ENCODE measurements at regions not wholly inside any gene's neighbourhood (a gene's known extent, or its start where the extent isn't known, plus 50 kb on each side); places are given as distances from the start of the nearest gene placed in this dataset.

- Histone ChIP-seq H3K27me3 (ENCODE audit: control insufficient read depth, insufficient read depth, low read length) (no peaks in the 10 kb centered on the region), H3K9me3 (ENCODE audit: control insufficient read depth, insufficient read depth, low read length) (peaks cover 4% of the 10 kb centered on the region), H3K27ac (ENCODE audit: low read depth, low read length) (no peak overlapping the region), H3K4me3 (ENCODE audit: low read depth, low read length) (no peak overlapping the region)
- DNase-seq (ENCODE audit: low read depth, low spot score) = no peak
- TF ChIP-seq CTCF (IDR thresholded peaks at IDR 0.05; ENCODE audit: low read depth, low read length) = no peak
- ChIA-PET CTCF (no interaction called here), POLR2A (no interaction called here)
These were observed 360.0 kb downstream of the OSTF1 start for GRCh38 chr9:75448281-75448680.

- DNase-seq (ENCODE audit: low read depth, low spot score) = no peak
- TF ChIP-seq CTCF (IDR thresholded peaks at IDR 0.05; ENCODE audit: low read depth, low read length) = no peak
- ChIA-PET POLR2A (no interaction called here), CTCF (no interaction called here)
- Histone ChIP-seq H3K4me3 (ENCODE audit: low read depth, low read length) (no peak overlapping the region), H3K27me3 (ENCODE audit: control insufficient read depth, insufficient read depth, low read length) (no peaks in the 10 kb centered on the region), H3K27ac (ENCODE audit: low read depth, low read length) (no peak overlapping the region), H3K9me3 (ENCODE audit: control insufficient read depth, insufficient read depth, low read length) (peaks cover 2% of the 10 kb centered on the region; the same call in 1 of the 2 replicates)
These were observed 360.6 kb downstream of the OSTF1 start for GRCh38 chr9:75448955-75449354.

- no peak overlapping the region for H3K27ac ChIP-seq (ENCODE audit: low read depth, low read length)
- ChIA-PET CTCF (no interaction called here), POLR2A (no interaction called here)
- peaks cover 5% of the 10 kb centered on the region; the same call in 1 of the 2 replicates for H3K9me3 ChIP-seq (ENCODE audit: control insufficient read depth, insufficient read depth, low read length)
- no peak for DNase-seq (ENCODE audit: low read depth, low spot score)
- TF ChIP-seq CTCF (IDR thresholded peaks at IDR 0.05; ENCODE audit: low read depth, low read length) = no peak
- H3K27me3 ChIP-seq (ENCODE audit: control insufficient read depth, insufficient read depth, low read length) = no peaks in the 10 kb centered on the region
- no peak overlapping the region for H3K4me3 ChIP-seq (ENCODE audit: low read depth, low read length)
These were observed 362.7 kb downstream of the OSTF1 start for GRCh38 chr9:75451045-75451444.

- Histone ChIP-seq H3K4me3 (ENCODE audit: low read depth, low read length) (no peak overlapping the region), H3K27ac (ENCODE audit: low read depth, low read length) (no peak overlapping the region), H3K9me3 (ENCODE audit: control insufficient read depth, insufficient read depth, low read length) (peaks cover 5% of the 10 kb centered on the region; the same call in 1 of the 2 replicates), H3K27me3 (ENCODE audit: control insufficient read depth, insufficient read depth, low read length) (no peaks in the 10 kb centered on the region)
- TF ChIP-seq CTCF (IDR thresholded peaks at IDR 0.05; ENCODE audit: low read depth, low read length) = no peak
- ChIA-PET POLR2A (no interaction called here), CTCF (no interaction called here)
- no peak for DNase-seq (ENCODE audit: low read depth, low spot score)
These were observed 363.2 kb downstream of the OSTF1 start for GRCh38 chr9:75451505-75451904.

- POLR2A ChIA-PET = no interaction called here
- CTCF ChIA-PET = no interaction called here
These were observed 364.2 kb downstream of the OSTF1 start for GRCh38 chr9:75452512-75452911.

More at GRCh38 chr9:75452512-75452911, 364.2 kb downstream of the OSTF1 start:
- Histone ChIP-seq H3K27ac (ENCODE audit: low read depth, low read length) (no peak overlapping the region), H3K27me3 (ENCODE audit: control insufficient read depth, insufficient read depth, low read length) (no peaks in the 10 kb centered on the region), H3K4me3 (ENCODE audit: low read depth, low read length) (no peak overlapping the region), H3K9me3 (ENCODE audit: control insufficient read depth, insufficient read depth, low read length) (peaks cover 5% of the 10 kb centered on the region; the same call in 1 of the 2 replicates)
- no peak for TF ChIP-seq CTCF (IDR thresholded peaks at IDR 0.05; ENCODE audit: low read depth, low read length)
- no peak for DNase-seq (ENCODE audit: low read depth, low spot score)

Data from AG04450 (cell line).